ENCODE measurements at regions not wholly inside any gene's neighbourhood (a gene's known extent, or its start where the extent isn't known, plus 50 kb on each side); places are given as distances from the start of the nearest gene placed in this dataset.

DNA sequence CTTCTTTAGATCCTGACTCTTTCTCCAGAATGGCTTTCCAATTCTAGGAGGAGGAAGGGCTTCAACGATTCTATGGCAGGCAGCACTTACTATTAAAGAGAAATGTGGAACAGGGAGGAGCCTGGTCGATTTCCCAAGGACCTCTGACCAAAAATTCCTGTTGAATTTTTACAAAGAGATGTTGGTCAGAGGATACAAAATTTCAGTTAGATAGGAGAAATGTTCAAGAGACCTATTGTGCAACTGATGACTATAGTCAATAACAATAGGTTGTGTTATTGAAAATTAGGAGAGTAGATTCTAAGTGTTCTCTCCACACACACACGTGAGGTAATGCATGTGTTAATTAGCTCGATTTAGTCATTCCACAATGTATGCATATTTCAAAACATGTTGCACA lies 130.1 kb upstream of the TNFAIP3 start:
- DNase-seq = no peak
- no peak overlapping the region for H3K4me3 ChIP-seq
- no peak overlapping the region for H3K27ac ChIP-seq
- ATAC-seq (ENCODE audit: low FRiP score in 2 of 2) = no peak
- 74% methylated on average over 4 of the region's 4 CpGs for WGBS, 2 donors
- H3K36me3 ChIP-seq = no peaks in the 10 kb centered on the region
- no peak for TF ChIP-seq EP300 (IDR thresholded peaks at IDR 0.05)
- TF ChIP-seq POLR2AphosphoS5 (IDR thresholded peaks at IDR 0.05) = no peak
- TF ChIP-seq, protein P1, sequence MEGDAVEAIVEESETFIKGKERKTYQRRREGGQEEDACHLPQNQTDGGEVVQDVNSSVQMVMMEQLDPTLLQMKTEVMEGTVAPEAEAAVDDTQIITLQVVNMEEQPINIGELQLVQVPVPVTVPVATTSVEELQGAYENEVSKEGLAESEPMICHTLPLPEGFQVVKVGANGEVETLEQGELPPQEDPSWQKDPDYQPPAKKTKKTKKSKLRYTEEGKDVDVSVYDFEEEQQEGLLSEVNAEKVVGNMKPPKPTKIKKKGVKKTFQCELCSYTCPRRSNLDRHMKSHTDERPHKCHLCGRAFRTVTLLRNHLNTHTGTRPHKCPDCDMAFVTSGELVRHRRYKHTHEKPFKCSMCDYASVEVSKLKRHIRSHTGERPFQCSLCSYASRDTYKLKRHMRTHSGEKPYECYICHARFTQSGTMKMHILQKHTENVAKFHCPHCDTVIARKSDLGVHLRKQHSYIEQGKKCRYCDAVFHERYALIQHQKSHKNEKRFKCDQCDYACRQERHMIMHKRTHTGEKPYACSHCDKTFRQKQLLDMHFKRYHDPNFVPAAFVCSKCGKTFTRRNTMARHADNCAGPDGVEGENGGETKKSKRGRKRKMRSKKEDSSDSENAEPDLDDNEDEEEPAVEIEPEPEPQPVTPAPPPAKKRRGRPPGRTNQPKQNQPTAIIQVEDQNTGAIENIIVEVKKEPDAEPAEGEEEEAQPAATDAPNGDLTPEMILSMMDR (IDR thresholded peaks at IDR 0.05) = no peak
- no peak for TF ChIP-seq POLR2A (IDR thresholded peaks at IDR 0.05)
- H3K9me3 ChIP-seq = no peaks in the 10 kb centered on the region
- peaks cover 0 to 5% (median 5%) of the 10 kb centered on the region in 4 donors for H3K4me1 ChIP-seq
- H3K27me3 ChIP-seq = no peaks in the 10 kb centered on the region

DNA sequence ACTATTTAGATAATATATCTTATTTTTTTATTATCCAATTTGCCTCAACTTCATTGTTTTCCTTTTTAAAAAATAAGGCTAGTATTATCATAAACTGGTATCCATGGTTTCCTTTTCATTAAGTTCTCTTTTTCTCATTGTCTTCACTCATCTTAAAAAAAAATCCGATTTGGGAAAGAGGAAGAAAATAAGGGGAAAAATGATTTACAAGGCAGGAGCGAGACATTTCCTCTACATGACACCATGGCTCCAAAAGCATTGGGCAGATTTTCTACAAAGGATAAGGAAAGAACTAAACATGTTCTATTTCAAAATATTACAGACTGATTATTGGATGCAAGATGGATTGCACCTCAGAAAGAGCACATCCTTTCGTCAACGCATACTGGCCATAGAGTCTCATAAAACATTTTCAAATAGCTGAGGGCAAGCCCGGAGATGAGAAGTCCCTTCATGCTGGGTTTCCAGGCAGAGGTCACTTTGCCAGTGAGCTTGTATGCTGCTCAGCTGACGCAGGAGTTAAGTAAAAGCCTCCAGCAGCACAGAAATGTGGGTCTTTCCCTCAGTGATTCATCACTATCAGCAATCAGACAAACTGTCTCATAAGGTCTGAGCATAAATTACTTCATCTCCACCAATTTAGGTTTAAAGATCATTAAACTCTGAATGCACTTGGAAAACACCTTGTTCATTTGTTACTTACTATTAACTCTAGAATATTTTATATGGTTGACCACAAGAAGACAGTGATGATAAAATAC lies 129.0 kb upstream of the TNFAIP3 start:
- DNase-seq (no peak), ATAC-seq (ENCODE audit: low FRiP score in 2 of 2) (no peak)
- H3K27me3 ChIP-seq = no peaks in the 10 kb centered on the region
- H3K9me3 ChIP-seq = no peaks in the 10 kb centered on the region
- peaks cover 0 to 5% (median 0%) of the 10 kb centered on the region in 4 donors for H3K4me1 ChIP-seq
- H3K36me3 ChIP-seq = no peaks in the 10 kb centered on the region
- TF ChIP-seq, protein P1 (IDR thresholded peaks at IDR 0.05) = no peak
- TF ChIP-seq POLR2A (IDR thresholded peaks at IDR 0.05) (no peak), EP300 (IDR thresholded peaks at IDR 0.05) (no peak), POLR2AphosphoS5 (IDR thresholded peaks at IDR 0.05) (no peak)
- H3K4me3 ChIP-seq = no peak overlapping the region
- WGBS, 2 donors = 73 to 76% methylated on average over 6 of the region's 6 CpGs
- H3K27ac ChIP-seq = no peak overlapping the region

- TF ChIP-seq EP300 (IDR thresholded peaks at IDR 0.05) = no peak
- TF ChIP-seq POLR2A (IDR thresholded peaks at IDR 0.05) = no peak
- TF ChIP-seq, protein P1 (IDR thresholded peaks at IDR 0.05) = no peak
- TF ChIP-seq POLR2AphosphoS5 (IDR thresholded peaks at IDR 0.05) = no peak
- no peaks in the 10 kb centered on the region for H3K27me3 ChIP-seq
- H3K4me1 ChIP-seq = peaks cover 0 to 4% (median 0%) of the 10 kb centered on the region in 4 donors
- no peak overlapping the region for H3K4me3 ChIP-seq
- H3K36me3 ChIP-seq = no peaks in the 10 kb centered on the region
- DNase-seq = no peak
- 91 to 93% methylated on average over 4 of the region's 4 CpGs for WGBS, 2 donors
- H3K9me3 ChIP-seq = no peaks in the 10 kb centered on the region
- H3K27ac ChIP-seq = no peak overlapping the region
- ATAC-seq (ENCODE audit: low FRiP score in 2 of 2) = no peak
These were observed 128.0 kb upstream of the TNFAIP3 start for GRCh38 chr6:137738931-137739504.

DNA sequence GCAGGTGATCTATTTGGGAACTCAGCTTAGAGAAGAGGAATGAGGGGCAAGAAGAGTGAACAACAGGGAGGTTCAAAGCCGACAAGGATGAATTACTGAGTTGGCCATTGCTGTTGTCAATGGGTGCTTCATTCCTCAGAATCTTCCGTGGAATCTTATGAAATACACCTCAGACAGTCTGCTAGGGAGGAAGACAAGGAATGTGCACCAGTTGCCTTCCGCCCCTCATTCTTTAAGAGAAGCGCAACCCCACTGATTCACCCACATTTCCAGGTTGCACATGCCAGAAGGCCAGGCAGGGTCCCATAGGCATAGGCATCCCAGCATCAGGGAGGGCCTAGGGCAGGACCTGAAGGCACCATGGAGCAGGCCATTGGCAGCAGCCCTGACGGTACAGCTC lies 127.5 kb upstream of the TNFAIP3 start:
- no peaks in the 10 kb centered on the region for H3K9me3 ChIP-seq
- no peaks in the 10 kb centered on the region for H3K4me1 ChIP-seq
- 95% methylated on average over 4 to 5 of the region's 5 CpGs for WGBS, 2 donors
- no peaks in the 10 kb centered on the region for H3K36me3 ChIP-seq
- ATAC-seq (ENCODE audit: low FRiP score in 2 of 2) (no peak), DNase-seq (no peak)
- TF ChIP-seq EP300 (IDR thresholded peaks at IDR 0.05) (no peak), POLR2AphosphoS5 (IDR thresholded peaks at IDR 0.05) (no peak), POLR2A (IDR thresholded peaks at IDR 0.05) (no peak)
- TF ChIP-seq, protein P1 (IDR thresholded peaks at IDR 0.05) = no peak
- H3K27ac ChIP-seq = no peak overlapping the region
- H3K27me3 ChIP-seq = no peaks in the 10 kb centered on the region
- no peak overlapping the region for H3K4me3 ChIP-seq

All from upper lobe of left lung (tissue), 6 donors.